Natural killer cell (primary cell): ENCODE measurements at regions not wholly inside any gene's neighbourhood (a gene's known extent, or its start where the extent isn't known, plus 50 kb on each side); places are given as distances from the start of the nearest gene placed in this dataset.

Experiments used
- ATAC-seq, 3 donors: fragments of 150-1000 bp in 2 of 3; fragments of 200-7000 bp in 1 of 3; cut with Tn5 transposase; 1 replicate in 1 of 3; 2 replicates in 2 of 3; pipeline ENCODE4 v1.10.0; 2021; ENCODE audit warnings: mild to moderate bottlenecking in 2 of 3, moderate library complexity in 2 of 3
- DNase-seq, 2 donors: peaks; one replicate each; pipeline versions ENCODE4 v3.0.0 to v3.0.0-alpha.2; 2013 to 2021; ENCODE audit warnings: mixed read lengths in 1 of 2
- H3K27ac ChIP-seq: one replicate; pipeline ENCODE4 v1.5.1; 2013; ENCODE audit warnings: mild to moderate bottlenecking, low read length
- H3K27me3 ChIP-seq: one replicate; pipeline ENCODE4 v1.6.1; 2013; ENCODE audit warnings: low read length; ENCODE audit not compliant: control insufficient read depth, insufficient read depth
- H3K36me3 ChIP-seq: one replicate; pipeline ENCODE4 v1.6.1; 2013; ENCODE audit warnings: low read length; ENCODE audit not compliant: control insufficient read depth, insufficient read depth
- H3K4me1 ChIP-seq: one replicate; pipeline ENCODE4 v1.6.1; 2013; ENCODE audit warnings: low read length; ENCODE audit not compliant: control insufficient read depth, insufficient read depth
- H3K4me3 ChIP-seq: one replicate; pipeline ENCODE4 v1.5.1; 2013; ENCODE audit warnings: low read length
- H3K9me3 ChIP-seq: one replicate; pipeline ENCODE4 v1.6.1; 2013; ENCODE audit warnings: low read length; ENCODE audit not compliant: control insufficient read depth, insufficient read depth
- H3K27ac Mint-ChIP-seq, 2 donors: one replicate each; pipeline ENCODE4 v1.8.0; 2022; ENCODE audit warnings: mild to moderate bottlenecking in 2 of 2, mixed read lengths in 2 of 2, moderate library complexity in 1 of 2
- H3K27me3 Mint-ChIP-seq, 2 donors: one replicate each; pipeline ENCODE4 v1.8.0; 2022; ENCODE audit warnings: low read depth in 2 of 2, mixed read lengths in 2 of 2
- H3K36me3 Mint-ChIP-seq: one replicate; pipeline ENCODE4 v1.8.0; 2022; ENCODE audit warnings: mixed read lengths
- H3K4me1 Mint-ChIP-seq, 2 donors: one replicate each; pipeline ENCODE4 v1.8.0; 2022; ENCODE audit warnings: mixed read lengths in 2 of 2
- H3K4me3 Mint-ChIP-seq: one replicate; pipeline ENCODE4 v1.8.0; 2022; ENCODE audit warnings: mild to moderate bottlenecking, moderate library complexity, mixed read lengths
- H3K9me3 Mint-ChIP-seq, 2 donors: one replicate each; pipeline ENCODE4 v1.8.0; 2022; ENCODE audit warnings: mixed read lengths in 2 of 2
- WGBS: methylation state at CpG from one replicate; pipeline ENCODE4 v1.1.7; 2013; ENCODE audit warnings: missing lambda C conversion rate; ENCODE audit not compliant: insufficient coverage; 5-methylcytosine and 5-hydroxymethylcytosine counted together
- intact Hi-C: fragments of 100-400 bp; cut with micrococcal nuclease; formaldehyde crosslinking; loops from one replicate; pipeline ENCODE4 v1.14.2; 2022
- TF ChIP-seq, protein P1 (sequence below): fragments of 200-600 bp; IDR thresholded peaks from one replicate; pipeline ENCODE4 v1.8.0; 2022; ENCODE audit warnings: antibody characterized with exemption

DNA sequence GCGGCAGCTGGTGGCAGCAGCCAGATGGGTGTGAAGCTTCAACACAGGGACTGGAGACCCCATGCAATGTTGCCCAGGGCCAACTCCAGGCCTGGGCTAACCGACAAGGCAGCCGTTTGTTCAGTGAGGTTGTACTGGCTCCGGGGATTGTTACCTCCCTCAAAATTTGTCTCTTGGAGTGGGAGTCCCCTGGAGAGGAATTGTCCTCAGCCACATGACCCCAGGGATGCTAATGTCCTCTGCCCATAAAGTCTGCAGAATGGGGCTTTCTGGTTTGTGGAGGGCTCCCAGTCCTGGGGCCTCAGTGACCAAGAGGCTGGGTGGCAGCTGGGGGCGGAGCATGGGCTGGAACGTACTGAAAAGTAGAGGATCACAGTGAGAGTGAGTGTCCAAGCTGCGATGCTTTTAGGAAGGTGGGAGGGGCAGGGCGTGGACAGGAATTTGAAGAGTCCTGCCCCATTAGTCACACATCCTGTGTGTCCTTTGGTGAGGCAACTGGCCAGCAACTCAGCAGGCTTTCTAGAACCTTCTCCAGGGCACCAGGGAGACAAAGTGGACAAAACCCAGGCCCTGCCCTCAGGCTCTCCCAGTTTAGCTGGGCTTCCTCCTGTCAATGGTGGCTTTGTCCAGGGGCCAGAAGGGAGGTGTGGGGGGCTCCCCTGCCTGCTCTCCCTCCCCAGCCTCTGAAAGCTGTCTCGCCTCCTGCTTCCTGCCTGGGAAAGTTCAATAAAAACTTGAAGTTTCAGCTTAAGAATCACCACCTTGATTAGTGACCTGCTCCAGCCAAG is 114.0 kb downstream of the NSG2 start:
- peaks cover 5 to 6% of the 10 kb centered on the region in 2 donors for H3K9me3 Mint-ChIP-seq
- ATAC-seq = no peak
- intact Hi-C loops = no loop called here

DNA sequence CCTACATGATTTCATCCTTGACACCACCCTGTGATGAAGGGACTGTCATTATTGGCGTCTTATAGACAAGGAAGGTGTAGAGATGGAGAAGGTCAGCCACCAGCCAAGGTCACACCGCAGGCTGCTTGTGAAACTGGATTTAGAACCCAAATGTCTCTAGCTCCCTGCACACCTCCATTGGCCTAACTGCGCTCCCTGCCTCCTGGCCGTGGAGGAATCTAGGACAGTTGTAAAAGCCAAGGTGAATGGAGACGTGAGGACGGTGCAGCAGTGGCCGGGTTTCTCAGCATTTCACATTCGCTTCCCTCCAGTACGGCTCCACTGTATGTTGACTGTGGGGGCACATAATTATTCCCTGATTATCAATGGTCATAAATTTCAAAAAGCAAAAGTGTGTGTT is 119.9 kb downstream of the NSG2 start:
- H3K36me3 ChIP-seq = no peaks in the 10 kb centered on the region
- Mint-ChIP-seq H3K27me3 (peaks cover 2 to 4% of the 10 kb centered on the region in 2 donors), H3K9me3 (no peaks in the 10 kb centered on the region), H3K27ac (no peak overlapping the region), H3K4me1 (no peaks in the 10 kb centered on the region), H3K36me3 (no peaks in the 10 kb centered on the region), H3K4me3 (no peak overlapping the region)
- no peaks in the 10 kb centered on the region for H3K27me3 ChIP-seq
- no peaks in the 10 kb centered on the region for H3K4me1 ChIP-seq
- TF ChIP-seq, protein P1, sequence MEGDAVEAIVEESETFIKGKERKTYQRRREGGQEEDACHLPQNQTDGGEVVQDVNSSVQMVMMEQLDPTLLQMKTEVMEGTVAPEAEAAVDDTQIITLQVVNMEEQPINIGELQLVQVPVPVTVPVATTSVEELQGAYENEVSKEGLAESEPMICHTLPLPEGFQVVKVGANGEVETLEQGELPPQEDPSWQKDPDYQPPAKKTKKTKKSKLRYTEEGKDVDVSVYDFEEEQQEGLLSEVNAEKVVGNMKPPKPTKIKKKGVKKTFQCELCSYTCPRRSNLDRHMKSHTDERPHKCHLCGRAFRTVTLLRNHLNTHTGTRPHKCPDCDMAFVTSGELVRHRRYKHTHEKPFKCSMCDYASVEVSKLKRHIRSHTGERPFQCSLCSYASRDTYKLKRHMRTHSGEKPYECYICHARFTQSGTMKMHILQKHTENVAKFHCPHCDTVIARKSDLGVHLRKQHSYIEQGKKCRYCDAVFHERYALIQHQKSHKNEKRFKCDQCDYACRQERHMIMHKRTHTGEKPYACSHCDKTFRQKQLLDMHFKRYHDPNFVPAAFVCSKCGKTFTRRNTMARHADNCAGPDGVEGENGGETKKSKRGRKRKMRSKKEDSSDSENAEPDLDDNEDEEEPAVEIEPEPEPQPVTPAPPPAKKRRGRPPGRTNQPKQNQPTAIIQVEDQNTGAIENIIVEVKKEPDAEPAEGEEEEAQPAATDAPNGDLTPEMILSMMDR = no peak
- H3K27ac ChIP-seq = no peak overlapping the region
- H3K4me3 ChIP-seq = no peak overlapping the region
- no peak for ATAC-seq
- no peak for DNase-seq
- WGBS = 82% methylated on average over 9 of the region's 9 CpGs
- no peaks in the 10 kb centered on the region for H3K9me3 ChIP-seq
- intact Hi-C loops = no loop called here

More for the DNA sequence above, 114.0 kb downstream of the NSG2 start:
- DNase-seq = no peak
- no peak overlapping the region for H3K27ac ChIP-seq
- H3K4me3 ChIP-seq = no peak overlapping the region
- Mint-ChIP-seq H3K36me3 (peaks cover 6% of the 10 kb centered on the region), H3K27ac (no peak overlapping the region), H3K4me3 (no peak overlapping the region), H3K27me3 (peaks cover 0 to 16% of the 10 kb centered on the region in 2 donors), H3K4me1 (no peaks in the 10 kb centered on the region)
- 87% methylated on average over 9 of the region's 9 CpGs for WGBS
- H3K27me3 ChIP-seq = no peaks in the 10 kb centered on the region
- H3K36me3 ChIP-seq = no peaks in the 10 kb centered on the region
- H3K4me1 ChIP-seq = no peaks in the 10 kb centered on the region
- TF ChIP-seq, protein P1 = no peak
- peaks cover 5% of the 10 kb centered on the region for H3K9me3 ChIP-seq

DNA sequence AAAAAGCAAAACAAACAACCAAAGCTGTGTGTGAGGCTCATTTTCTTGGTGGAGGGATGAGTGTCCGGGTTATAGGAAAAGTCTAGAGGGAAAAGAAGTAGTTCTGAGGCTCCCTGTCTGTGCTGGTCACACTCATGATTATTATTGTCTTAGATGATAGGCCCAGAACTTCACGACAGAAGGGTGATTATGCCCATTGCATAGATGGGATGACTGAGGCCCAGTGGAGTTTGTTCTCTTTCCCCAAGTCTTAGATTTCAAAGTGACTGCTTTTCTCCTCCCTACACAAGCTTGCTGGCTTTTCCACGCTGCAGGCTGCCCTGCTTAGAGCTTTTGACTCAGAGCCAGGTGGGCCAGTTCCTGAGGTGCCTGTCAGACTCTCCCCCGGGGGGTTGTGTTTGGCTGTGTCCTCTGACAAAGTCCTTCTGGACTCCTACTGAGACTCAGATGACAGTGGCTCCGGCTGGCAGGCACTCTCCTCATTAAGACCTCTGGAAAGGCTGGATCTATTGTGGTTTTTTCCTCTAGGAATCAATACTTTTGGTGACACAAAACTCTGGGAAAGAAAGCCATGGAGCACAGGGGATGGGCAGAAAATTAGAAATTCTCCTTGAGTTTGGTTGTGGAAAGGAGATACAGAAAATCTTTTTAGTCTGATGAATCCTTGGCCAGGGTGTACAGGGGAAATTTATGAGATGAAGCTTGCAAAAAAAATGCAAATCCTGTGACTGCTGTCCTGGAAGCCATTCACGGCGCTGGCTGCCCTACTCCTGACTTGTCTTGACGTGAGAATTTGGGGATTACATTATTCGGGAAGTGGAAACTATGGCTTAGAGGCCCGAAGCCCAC is 120.9 kb downstream of the NSG2 start:
- WGBS = 88% methylated on average over 10 of the region's 10 CpGs
- Histone ChIP-seq H3K9me3 (no peaks in the 10 kb centered on the region), H3K27me3 (no peaks in the 10 kb centered on the region), H3K27ac (no peak overlapping the region), H3K4me3 (no peak overlapping the region), H3K36me3 (no peaks in the 10 kb centered on the region), H3K4me1 (no peaks in the 10 kb centered on the region)
- Mint-ChIP-seq H3K4me3 (no peak overlapping the region), H3K27ac (no peak overlapping the region), H3K4me1 (no peaks in the 10 kb centered on the region), H3K27me3 (peaks cover 0 to 4% of the 10 kb centered on the region in 2 donors), H3K36me3 (no peaks in the 10 kb centered on the region), H3K9me3 (no peaks in the 10 kb centered on the region)
- TF ChIP-seq, protein P1 = no peak
- intact Hi-C loops = no loop called here
- ATAC-seq (no peak), DNase-seq (no peak)
